Endothelial cell of umbilical vein (primary cell): ENCODE measurements at regions not wholly inside any gene's neighbourhood (a gene's known extent, or its start where the extent isn't known, plus 50 kb on each side); places are given as distances from the start of the nearest gene placed in this dataset.

Source experiments
- EZH2 ChIP-seq: IDR thresholded peaks from 2 replicates; pipeline ENCODE4 v1.6.1; 2012; ENCODE audit warnings: borderline replicate concordance, low read depth, mild to moderate bottlenecking, moderate library complexity, low read length, inconsistent platforms; ENCODE audit not compliant: severe bottlenecking
- FOS ChIP-seq: IDR thresholded peaks from 2 replicates; pipeline ENCODE4 v1.6.1; 2011; ENCODE audit warnings: mild to moderate bottlenecking, low read length, moderate library complexity, borderline replicate concordance; ENCODE audit not compliant: insufficient read depth
- JUN ChIP-seq: IDR thresholded peaks from 2 replicates; pipeline ENCODE4 v1.6.1; 2011; ENCODE audit warnings: borderline replicate concordance, low read depth; ENCODE audit not compliant: insufficient read length, insufficient read depth
- POLR2A ChIP-seq: IDR thresholded peaks from 2 replicates; pipeline ENCODE4 v1.6.1; 2012; ENCODE audit warnings: low read depth, mild to moderate bottlenecking, control low read depth, low read length
- POLR2AphosphoS5 ChIP-seq: IDR thresholded peaks from 2 replicates; pipeline ENCODE4 v1.6.1; 2012; ENCODE audit warnings: low read depth, mild to moderate bottlenecking, control low read depth, low read length, moderate library complexity; ENCODE audit not compliant: insufficient read depth
- TF ChIP-seq, protein P1 (sequence below), 2 donors: IDR thresholded peaks; 1 replicate in 1 of 2; 2 replicates in 1 of 2; pipeline ENCODE4 v1.5.1; 2011; ENCODE audit warnings: low read length in 2 of 2, mild to moderate bottlenecking in 2 of 2, moderate library complexity in 2 of 2, control low read depth in 1 of 2, inconsistent platforms in 1 of 2, low read depth in 1 of 2; ENCODE audit not compliant: insufficient read depth in 1 of 2; ENCODE audit errors: extremely low read depth in 1 of 2
- TF ChIP-seq, protein P2 (sequence below): IDR thresholded peaks from 2 replicates; pipeline ENCODE4 v1.6.1; 2011; ENCODE audit not compliant: insufficient read depth, insufficient read length

DNA sequence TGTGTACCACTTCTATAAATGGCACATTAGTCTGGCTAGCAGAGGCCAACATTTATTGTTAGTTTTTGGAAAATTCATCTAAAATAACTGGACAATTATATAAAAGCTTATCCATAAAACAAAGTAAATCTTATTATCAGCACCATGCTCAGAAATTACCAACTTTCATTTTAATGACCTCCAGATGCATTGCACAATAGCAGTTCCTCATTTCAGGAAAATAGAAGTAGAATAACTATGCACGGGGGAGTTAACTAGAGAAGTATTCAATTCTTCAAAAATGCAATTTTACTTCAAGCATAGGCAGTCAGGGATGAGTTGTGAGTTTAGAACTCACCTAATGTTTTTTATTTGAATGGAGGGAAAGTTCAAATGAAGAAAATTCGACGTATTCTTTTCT lies 1023.5 kb downstream of the PCDH17 start:
- TF ChIP-seq, protein P1, sequence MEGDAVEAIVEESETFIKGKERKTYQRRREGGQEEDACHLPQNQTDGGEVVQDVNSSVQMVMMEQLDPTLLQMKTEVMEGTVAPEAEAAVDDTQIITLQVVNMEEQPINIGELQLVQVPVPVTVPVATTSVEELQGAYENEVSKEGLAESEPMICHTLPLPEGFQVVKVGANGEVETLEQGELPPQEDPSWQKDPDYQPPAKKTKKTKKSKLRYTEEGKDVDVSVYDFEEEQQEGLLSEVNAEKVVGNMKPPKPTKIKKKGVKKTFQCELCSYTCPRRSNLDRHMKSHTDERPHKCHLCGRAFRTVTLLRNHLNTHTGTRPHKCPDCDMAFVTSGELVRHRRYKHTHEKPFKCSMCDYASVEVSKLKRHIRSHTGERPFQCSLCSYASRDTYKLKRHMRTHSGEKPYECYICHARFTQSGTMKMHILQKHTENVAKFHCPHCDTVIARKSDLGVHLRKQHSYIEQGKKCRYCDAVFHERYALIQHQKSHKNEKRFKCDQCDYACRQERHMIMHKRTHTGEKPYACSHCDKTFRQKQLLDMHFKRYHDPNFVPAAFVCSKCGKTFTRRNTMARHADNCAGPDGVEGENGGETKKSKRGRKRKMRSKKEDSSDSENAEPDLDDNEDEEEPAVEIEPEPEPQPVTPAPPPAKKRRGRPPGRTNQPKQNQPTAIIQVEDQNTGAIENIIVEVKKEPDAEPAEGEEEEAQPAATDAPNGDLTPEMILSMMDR (IDR thresholded peaks at IDR 0.05; ENCODE audit: extremely low read depth in 1 of 2, insufficient read depth in 1 of 2, low read depth in 1 of 2, low read length in 2 of 2) = no peak
- TF ChIP-seq POLR2AphosphoS5 (no peak), POLR2A (no peak), JUN (no peak), EZH2 (no peak), FOS (no peak)
- TF ChIP-seq, protein P2, sequence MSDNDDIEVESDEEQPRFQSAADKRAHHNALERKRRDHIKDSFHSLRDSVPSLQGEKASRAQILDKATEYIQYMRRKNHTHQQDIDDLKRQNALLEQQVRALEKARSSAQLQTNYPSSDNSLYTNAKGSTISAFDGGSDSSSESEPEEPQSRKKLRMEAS = no peak
